Fibroblast of villous mesenchyme (primary cell): ENCODE measurements at regions not wholly inside any gene's neighbourhood (a gene's known extent, or its start where the extent isn't known, plus 50 kb on each side); places are given as distances from the start of the nearest gene placed in this dataset.

Experiments
- DNase-seq: peaks from one replicate; pipeline ENCODE4 v3.0.0-alpha.2; 2010; ENCODE audit warnings: low read depth
- H3K4me3 ChIP-seq: 2 replicates; pipeline ENCODE4 v1.5.1; 2011; ENCODE audit warnings: low read depth, mild to moderate bottlenecking, low read length
- CTCF ChIP-seq: IDR thresholded peaks from 2 replicates; pipeline ENCODE4 v1.5.1; 2012; ENCODE audit warnings: low read depth, mild to moderate bottlenecking, low read length; ENCODE audit not compliant: insufficient read depth

DNA sequence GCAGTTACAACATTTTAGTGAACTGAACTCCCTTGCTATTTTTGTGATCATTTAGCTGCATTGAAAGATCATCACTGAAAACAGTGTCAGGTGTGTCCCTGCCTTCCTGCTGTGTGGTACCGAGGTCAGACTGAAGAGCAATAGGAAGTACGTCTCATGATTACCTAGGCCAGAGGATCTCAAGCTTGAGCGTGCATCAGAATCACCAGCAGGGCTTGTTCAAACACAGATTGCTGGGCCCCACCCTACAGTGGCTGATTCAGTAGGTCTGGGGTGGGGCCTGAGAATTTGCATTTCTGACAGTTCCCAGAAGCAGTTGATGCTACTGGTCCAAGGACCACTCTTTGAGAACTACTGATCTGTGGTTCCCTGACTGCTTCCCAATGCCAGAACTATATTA, 159.6 kb downstream of the ACTL7B start:
- no peak for DNase-seq
- no peak for TF ChIP-seq CTCF
- H3K4me3 ChIP-seq, result no peak overlapping the region

DNA sequence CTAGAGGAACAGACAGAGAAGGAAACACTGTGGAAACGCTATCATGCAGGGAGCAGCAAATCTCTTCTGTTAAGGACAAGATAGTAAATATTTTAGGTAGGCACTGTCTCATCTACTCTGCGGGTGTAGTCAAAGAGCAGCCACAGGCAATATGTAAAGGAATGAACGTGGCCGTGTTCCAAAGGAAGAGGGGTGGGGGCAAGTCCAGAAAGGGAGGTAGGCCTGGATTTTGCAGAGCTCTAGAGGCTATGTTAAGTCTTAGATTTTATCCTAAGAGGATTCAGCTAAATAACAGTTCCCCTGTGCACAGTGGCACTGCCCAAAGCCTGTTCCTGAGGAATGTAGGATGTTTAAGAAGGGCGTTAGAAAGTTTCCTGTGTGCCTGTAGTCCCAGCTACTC, 161.6 kb downstream of the ACTL7B start:
- no peak for DNase-seq
- no peak for TF ChIP-seq CTCF
- H3K4me3 ChIP-seq, result no peak overlapping the region

DNA sequence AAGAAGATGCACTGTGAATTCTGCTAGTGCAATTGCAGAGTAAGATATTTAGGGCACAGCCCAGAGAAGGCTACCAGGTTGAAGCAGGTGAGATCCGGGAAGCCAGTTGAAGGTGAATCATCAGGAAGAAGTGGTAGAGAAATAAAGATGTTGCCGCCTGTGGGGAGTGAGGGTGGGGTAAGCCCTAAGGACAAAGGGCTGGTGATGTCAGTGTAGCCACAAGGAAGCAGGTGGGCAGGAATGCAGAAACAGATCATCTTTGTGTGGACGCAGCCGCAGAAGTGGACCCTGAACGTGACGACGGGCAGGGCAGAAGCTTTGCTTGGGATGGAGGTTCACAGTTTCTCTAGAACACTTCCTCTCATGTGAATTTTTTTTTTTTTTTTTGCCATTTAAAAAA, 164.2 kb downstream of the ACTL7B start:
- no peak overlapping the region for H3K4me3 ChIP-seq
- no peak for DNase-seq
- no peak for TF ChIP-seq CTCF

DNA sequence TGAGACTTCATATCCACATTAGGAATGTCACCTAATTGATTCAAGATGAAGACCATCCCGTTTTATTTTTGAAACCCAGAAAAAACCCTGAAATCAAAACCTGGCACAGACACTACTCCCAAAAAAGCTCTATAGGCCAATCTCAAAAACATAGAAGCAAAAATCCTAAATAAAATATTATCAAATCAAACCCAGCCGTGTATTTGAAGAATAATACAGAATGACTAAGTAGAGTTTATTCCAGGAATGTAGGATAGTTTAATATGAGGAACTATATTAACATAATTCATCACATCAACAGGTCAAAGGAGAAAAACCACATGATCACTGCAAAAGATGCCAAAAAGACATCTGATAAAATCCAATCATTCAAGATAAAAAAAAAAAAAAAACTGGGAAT, 167.1 kb downstream of the ACTL7B start:
- no peak for DNase-seq
- TF ChIP-seq CTCF, result no peak
- no peak overlapping the region for H3K4me3 ChIP-seq

DNA sequence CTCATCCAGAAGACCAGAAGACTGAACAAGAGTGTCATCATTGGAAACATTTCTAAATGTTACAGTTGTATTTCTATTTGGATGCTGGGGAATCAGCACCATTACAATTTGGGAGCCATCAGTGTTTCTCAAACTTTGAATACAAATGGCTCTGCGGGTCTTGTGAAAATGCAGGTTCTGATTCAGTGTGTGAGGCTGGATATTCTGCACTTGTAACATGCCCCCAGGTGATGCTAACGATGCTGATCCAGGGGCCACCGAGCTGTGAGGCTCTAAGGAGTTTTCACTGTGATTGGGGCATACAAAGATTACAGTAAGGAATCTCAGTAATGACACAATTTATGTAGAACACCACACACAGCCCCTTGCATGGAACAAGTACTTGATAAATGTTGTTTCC, 167.7 kb downstream of the ACTL7B start:
- no peak overlapping the region for H3K4me3 ChIP-seq
- TF ChIP-seq CTCF, result no peak
- no peak for DNase-seq

- TF ChIP-seq CTCF, result no peak
- no peak overlapping the region for H3K4me3 ChIP-seq
- peak; percentile 39 for DNase-seq
Observed at GRCh38 chr9:108687006-108687987, 168.5 kb downstream of the ACTL7B start.
